ENCODE measurements at regions not wholly inside any gene's neighbourhood (a gene's known extent, or its start where the extent isn't known, plus 50 kb on each side); places are given as distances from the start of the nearest gene placed in this dataset.

GRCh38 chr7:89813081-89813480 is 341.2 kb upstream of the STEAP1 start:
- 78% methylated on average over 1 of the region's 1 CpG; no CpG with 5 or more reads in 1 of the 2 experiments for WGBS, 2 experiments (ENCODE audit: insufficient coverage in 1 of 2, insufficient read length in 1 of 2)
- H3K9me3 ChIP-seq (ENCODE audit: control insufficient read depth, low read length), result peaks cover 12% of the 10 kb centered on the region
- H3K36me3 ChIP-seq (ENCODE audit: control insufficient read depth, insufficient read depth, low read length), result no peaks in the 10 kb centered on the region
- H3K27me3 Mint-ChIP-seq (ENCODE audit: insufficient read depth), result no peaks in the 10 kb centered on the region
- no peaks in the 10 kb centered on the region for H3K36me3 Mint-ChIP-seq (ENCODE audit: low read depth)
- no peak overlapping the region for H3K4me3 Mint-ChIP-seq
- no peak overlapping the region for H3K9ac ChIP-seq (ENCODE audit: extremely low read depth, low read length, poor library complexity, severe bottlenecking)
- no peaks in the 10 kb centered on the region for H3K4me1 Mint-ChIP-seq
- H3K27ac Mint-ChIP-seq, result no peak overlapping the region
- TF ChIP-seq CTCF (conservative IDR thresholded peaks at IDR 0.05), result no peak
- H3K9me3 Mint-ChIP-seq, result peaks cover 3% of the 10 kb centered on the region
- H3K4me3 ChIP-seq (ENCODE audit: low read length), result no peak overlapping the region
- DNase-seq, result no peak
- no peak overlapping the region for H3K27ac ChIP-seq (ENCODE audit: low read depth, low read length)
- no peaks in the 10 kb centered on the region for H3K27me3 ChIP-seq (ENCODE audit: control insufficient read depth, insufficient read depth, low read length, poor library complexity, severe bottlenecking)
- H3K4me1 ChIP-seq (ENCODE audit: control insufficient read depth, insufficient read depth, low read length), result no peaks in the 10 kb centered on the region

DNA sequence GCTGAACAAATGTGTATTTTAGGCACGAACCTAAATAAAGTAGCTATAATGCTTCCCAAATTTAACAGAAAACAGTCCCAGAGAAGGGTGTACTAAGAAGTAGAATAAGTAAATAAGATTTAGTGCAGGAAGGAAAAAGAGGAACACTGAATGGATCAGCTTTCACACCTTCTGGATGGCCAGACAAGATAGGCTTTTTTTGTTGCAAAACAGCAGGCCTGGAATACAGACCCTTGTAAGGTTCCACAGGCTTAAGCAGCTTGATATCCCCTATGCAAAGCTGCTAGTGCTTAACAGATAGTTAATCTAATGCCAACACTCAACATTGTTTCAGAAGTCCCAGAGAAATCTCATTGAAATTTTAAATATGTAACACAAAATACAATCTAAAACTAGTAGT is 328.1 kb upstream of the STEAP1 start:
- no peaks in the 10 kb centered on the region for H3K36me3 ChIP-seq (ENCODE audit: control insufficient read depth, insufficient read depth, low read length)
- Mint-ChIP-seq H3K4me3 (no peak overlapping the region), H3K9me3 (peaks cover 4% of the 10 kb centered on the region), H3K4me1 (peaks cover 12% of the 10 kb centered on the region), H3K36me3 (ENCODE audit: low read depth) (no peaks in the 10 kb centered on the region), H3K27ac (no peak overlapping the region), H3K27me3 (ENCODE audit: insufficient read depth) (no peaks in the 10 kb centered on the region)
- H3K4me3 ChIP-seq (ENCODE audit: low read length), result no peak overlapping the region
- no peak overlapping the region for H3K9ac ChIP-seq (ENCODE audit: extremely low read depth, low read length, poor library complexity, severe bottlenecking)
- WGBS, 2 experiments (ENCODE audit: insufficient coverage in 1 of 2, insufficient read length in 1 of 2), result 86% methylated on average over 1 of the region's 1 CpG; no CpG with 5 or more reads in 1 of the 2 experiments
- no peaks in the 10 kb centered on the region for H3K4me1 ChIP-seq (ENCODE audit: control insufficient read depth, insufficient read depth, low read length)
- H3K27me3 ChIP-seq (ENCODE audit: control insufficient read depth, insufficient read depth, low read length, poor library complexity, severe bottlenecking), result no peaks in the 10 kb centered on the region
- no peak overlapping the region for H3K27ac ChIP-seq (ENCODE audit: low read depth, low read length)
- peaks cover 15% of the 10 kb centered on the region for H3K9me3 ChIP-seq (ENCODE audit: control insufficient read depth, low read length)
- DNase-seq, result no peak
- TF ChIP-seq CTCF (conservative IDR thresholded peaks at IDR 0.05), result no peak

- TF ChIP-seq CTCF (conservative IDR thresholded peaks at IDR 0.05), result no peak
- DNase-seq, result no peak
- H3K9me3 Mint-ChIP-seq, result peaks cover 4% of the 10 kb centered on the region
- H3K27ac Mint-ChIP-seq, result no peak overlapping the region
- Histone ChIP-seq H3K4me1 (ENCODE audit: control insufficient read depth, insufficient read depth, low read length) (no peaks in the 10 kb centered on the region), H3K27me3 (ENCODE audit: control insufficient read depth, insufficient read depth, low read length, poor library complexity, severe bottlenecking) (no peaks in the 10 kb centered on the region), H3K36me3 (ENCODE audit: control insufficient read depth, insufficient read depth, low read length) (no peaks in the 10 kb centered on the region), H3K27ac (ENCODE audit: low read depth, low read length) (no peak overlapping the region), H3K9ac (ENCODE audit: extremely low read depth, low read length, poor library complexity, severe bottlenecking) (no peak overlapping the region), H3K9me3 (ENCODE audit: control insufficient read depth, low read length) (peaks cover 15% of the 10 kb centered on the region), H3K4me3 (ENCODE audit: low read length) (no peak overlapping the region)
- H3K4me1 Mint-ChIP-seq, result peaks cover 12% of the 10 kb centered on the region
- H3K27me3 Mint-ChIP-seq (ENCODE audit: insufficient read depth), result no peaks in the 10 kb centered on the region
- no peaks in the 10 kb centered on the region for H3K36me3 Mint-ChIP-seq (ENCODE audit: low read depth)
- H3K4me3 Mint-ChIP-seq, result no peak overlapping the region
Observed at GRCh38 chr7:89826557-89826956, 327.7 kb upstream of the STEAP1 start.
